ENCODE measurements at regions not wholly inside any gene's neighbourhood (a gene's known extent, or its start where the extent isn't known, plus 50 kb on each side); places are given as distances from the start of the nearest gene placed in this dataset.
A peak's percentile ranks its signal among the peaks of the same experiment; 100 is the strongest.

GRCh38 chr2:16294791-16295190 lies 354.4 kb downstream of the MYCN start:
- no peak for TF ChIP-seq CTCF (IDR thresholded peaks at IDR 0.05; ENCODE audit: partially characterized antibody, unreplicated experiment)

GRCh38 chr2:16293871-16294270 lies 353.5 kb downstream of the MYCN start:
- DNase-seq: no peak

More at GRCh38 chr2:16294791-16295190, 354.4 kb downstream of the MYCN start:
- Mint-ChIP-seq H3K36me3 (ENCODE audit: unreplicated experiment) (peaks cover 6% of the 10 kb centered on the region), H3K27ac (ENCODE audit: unreplicated experiment) (no peak overlapping the region), H3K9me3 (ENCODE audit: unreplicated experiment) (peaks cover 9% of the 10 kb centered on the region), H3K4me3 (ENCODE audit: unreplicated experiment) (no peak overlapping the region), H3K4me1 (ENCODE audit: low read depth, unreplicated experiment) (peaks cover 33% of the 10 kb centered on the region), H3K27me3 (ENCODE audit: unreplicated experiment) (peaks cover 11% of the 10 kb centered on the region)
- no peak for DNase-seq

GRCh38 chr2:16293398-16293797 lies 353.0 kb downstream of the MYCN start:
- Mint-ChIP-seq H3K4me3 (ENCODE audit: unreplicated experiment) (peak overlapping the region; percentile 59), H3K27me3 (ENCODE audit: unreplicated experiment) (peaks cover 11% of the 10 kb centered on the region), H3K9me3 (ENCODE audit: unreplicated experiment) (peaks cover 9% of the 10 kb centered on the region), H3K27ac (ENCODE audit: unreplicated experiment) (peak overlapping the region; percentile 96), H3K36me3 (ENCODE audit: unreplicated experiment) (peaks cover 6% of the 10 kb centered on the region), H3K4me1 (ENCODE audit: low read depth, unreplicated experiment) (peaks cover 33% of the 10 kb centered on the region)
- peak; percentile 80 for DNase-seq
- no peak for TF ChIP-seq CTCF (IDR thresholded peaks at IDR 0.05; ENCODE audit: partially characterized antibody, unreplicated experiment)

More at GRCh38 chr2:16293871-16294270, 353.5 kb downstream of the MYCN start:
- peaks cover 6% of the 10 kb centered on the region for H3K36me3 Mint-ChIP-seq (ENCODE audit: unreplicated experiment)
- peaks cover 33% of the 10 kb centered on the region for H3K4me1 Mint-ChIP-seq (ENCODE audit: low read depth, unreplicated experiment)
- peak overlapping the region; percentile 96 for H3K27ac Mint-ChIP-seq (ENCODE audit: unreplicated experiment)
- peaks cover 11% of the 10 kb centered on the region for H3K27me3 Mint-ChIP-seq (ENCODE audit: unreplicated experiment)
- peak overlapping the region; percentile 59 for H3K4me3 Mint-ChIP-seq (ENCODE audit: unreplicated experiment)
- no peak for TF ChIP-seq CTCF (IDR thresholded peaks at IDR 0.05; ENCODE audit: partially characterized antibody, unreplicated experiment)
- peaks cover 9% of the 10 kb centered on the region for H3K9me3 Mint-ChIP-seq (ENCODE audit: unreplicated experiment)

- Mint-ChIP-seq H3K9me3 (ENCODE audit: unreplicated experiment) (peaks cover 9% of the 10 kb centered on the region), H3K4me3 (ENCODE audit: unreplicated experiment) (no peak overlapping the region)
- DNase-seq: no peak
Observed at GRCh38 chr2:16291731-16292550, 351.6 kb downstream of the MYCN start.

More at GRCh38 chr2:16291731-16292550, 351.6 kb downstream of the MYCN start:
- Mint-ChIP-seq H3K36me3 (ENCODE audit: unreplicated experiment) (peaks cover 6% of the 10 kb centered on the region), H3K27ac (ENCODE audit: unreplicated experiment) (no peak overlapping the region), H3K4me1 (ENCODE audit: low read depth, unreplicated experiment) (peaks cover 33% of the 10 kb centered on the region), H3K27me3 (ENCODE audit: unreplicated experiment) (peaks cover 13% of the 10 kb centered on the region)
- TF ChIP-seq CTCF (IDR thresholded peaks at IDR 0.05; ENCODE audit: partially characterized antibody, unreplicated experiment): no peak
